ENCODE measurements at regions not wholly inside any gene's neighbourhood (a gene's known extent, or its start where the extent isn't known, plus 50 kb on each side); places are given as distances from the start of the nearest gene placed in this dataset.

DNA sequence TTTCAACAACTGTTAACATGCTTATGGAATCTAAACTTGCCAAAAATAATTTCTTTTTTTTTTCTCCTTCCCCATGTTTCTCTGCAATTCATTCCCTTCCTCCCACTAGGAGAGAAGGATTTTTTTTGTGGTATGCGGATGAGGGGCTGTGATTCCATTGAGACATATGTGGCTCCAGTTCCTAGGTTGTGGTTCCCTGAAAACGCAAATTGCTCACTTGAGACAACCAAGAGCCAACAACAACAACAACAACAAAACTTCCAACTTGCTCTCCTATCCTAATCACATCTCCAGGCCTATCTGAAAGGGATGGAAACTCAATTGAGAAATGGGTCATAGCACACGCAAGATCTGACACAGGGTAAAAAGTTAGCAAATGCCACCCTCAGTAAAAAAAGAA lies 406.5 kb upstream of the TGFBR2 start:
- TF ChIP-seq, protein P1, sequence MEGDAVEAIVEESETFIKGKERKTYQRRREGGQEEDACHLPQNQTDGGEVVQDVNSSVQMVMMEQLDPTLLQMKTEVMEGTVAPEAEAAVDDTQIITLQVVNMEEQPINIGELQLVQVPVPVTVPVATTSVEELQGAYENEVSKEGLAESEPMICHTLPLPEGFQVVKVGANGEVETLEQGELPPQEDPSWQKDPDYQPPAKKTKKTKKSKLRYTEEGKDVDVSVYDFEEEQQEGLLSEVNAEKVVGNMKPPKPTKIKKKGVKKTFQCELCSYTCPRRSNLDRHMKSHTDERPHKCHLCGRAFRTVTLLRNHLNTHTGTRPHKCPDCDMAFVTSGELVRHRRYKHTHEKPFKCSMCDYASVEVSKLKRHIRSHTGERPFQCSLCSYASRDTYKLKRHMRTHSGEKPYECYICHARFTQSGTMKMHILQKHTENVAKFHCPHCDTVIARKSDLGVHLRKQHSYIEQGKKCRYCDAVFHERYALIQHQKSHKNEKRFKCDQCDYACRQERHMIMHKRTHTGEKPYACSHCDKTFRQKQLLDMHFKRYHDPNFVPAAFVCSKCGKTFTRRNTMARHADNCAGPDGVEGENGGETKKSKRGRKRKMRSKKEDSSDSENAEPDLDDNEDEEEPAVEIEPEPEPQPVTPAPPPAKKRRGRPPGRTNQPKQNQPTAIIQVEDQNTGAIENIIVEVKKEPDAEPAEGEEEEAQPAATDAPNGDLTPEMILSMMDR (IDR thresholded peaks at IDR 0.05; ENCODE audit: low read depth, low read length, poor library complexity, severe bottlenecking), result no peak
- TF ChIP-seq EZH2phosphoT487 (IDR thresholded peaks at IDR 0.05; ENCODE audit: borderline replicate concordance, low read length), result no peak

All from DOHH2 (cell line).